Neural cell (in vitro differentiated cells): ENCODE measurements at regions not wholly inside any gene's neighbourhood (a gene's known extent, or its start where the extent isn't known, plus 50 kb on each side); places are given as distances from the start of the nearest gene placed in this dataset.

Experiments
- H2AFZ ChIP-seq: fragments of 200-600, 300-800 bp; sonication (generic), shearing (Covaris generic); 2 replicates; pipeline ENCODE4 v1.6.0; 2014; ENCODE audit warnings: low read depth, mild to moderate bottlenecking, antibody characterized with exemption, low read length, moderate library complexity
- H3F3A ChIP-seq: fragments of 200-600 bp; shearing (Covaris generic); 2 replicates; pipeline ENCODE4 v1.6.1; 2016; ENCODE audit warnings: mild to moderate bottlenecking, moderate library complexity, mixed read lengths, antibody characterized with exemption, low read length; ENCODE audit not compliant: insufficient read depth, poor library complexity, severe bottlenecking
- H3K27ac ChIP-seq: fragments of 200-600, 300-800 bp; sonication (generic), shearing (Covaris generic); 2 replicates; pipeline ENCODE4 v1.5.1; 2014; ENCODE audit warnings: mild to moderate bottlenecking, low read length, moderate library complexity
- H3K27me3 ChIP-seq: fragments of 300-800, 200-600 bp; sonication (generic), shearing (Covaris generic); 2 replicates; pipeline ENCODE4 v1.6.0; 2014; ENCODE audit warnings: mild to moderate bottlenecking, low read depth, low read length, moderate library complexity; ENCODE audit not compliant: insufficient read depth
- H3K36me3 ChIP-seq: fragments of 300-800, 200-600 bp; sonication (generic), shearing (Covaris generic); 2 replicates; pipeline ENCODE4 v1.5.1; 2014; ENCODE audit warnings: mild to moderate bottlenecking, antibody characterized with exemption, low read length, moderate library complexity; ENCODE audit not compliant: insufficient read depth
- H3K4me2 ChIP-seq: fragments of 300-800, 200-600 bp; sonication (generic), shearing (Covaris generic); 2 replicates; pipeline ENCODE4 v1.6.0; 2014; ENCODE audit warnings: mild to moderate bottlenecking, low read length
- H3K4me3 ChIP-seq: fragments of 300-800, 200-600 bp; sonication (generic), shearing (Covaris generic); 2 replicates; pipeline ENCODE4 v1.5.1; 2014; ENCODE audit warnings: mild to moderate bottlenecking, low read length, moderate library complexity
- H3K79me2 ChIP-seq: fragments of 200-600 bp; shearing (Covaris generic); replicated peaks from 2 replicates; pipeline ENCODE4 v1.6.0; 2014; ENCODE audit warnings: mild to moderate bottlenecking, low read length, moderate library complexity; ENCODE audit not compliant: insufficient read depth
- H3K9ac ChIP-seq: fragments of 300-800, 200-600 bp; sonication (generic), shearing (Covaris generic); 2 replicates; pipeline ENCODE4 v1.6.1; 2016; ENCODE audit warnings: mild to moderate bottlenecking, low read length, mixed read lengths
- H3K9me2 ChIP-seq: fragments of 200-600 bp; shearing (Covaris generic); 2 replicates; pipeline ENCODE4 v1.6.1; 2016; ENCODE audit warnings: mild to moderate bottlenecking, low read length, mixed read lengths; ENCODE audit not compliant: insufficient read depth
- H3K9me3 ChIP-seq: fragments of 200-600, 300-800 bp; sonication (generic), shearing (Covaris generic); 2 replicates; pipeline ENCODE4 v1.6.1; 2016; ENCODE audit warnings: mild to moderate bottlenecking, mixed run types, low read length, moderate library complexity, mixed read lengths
- H4K20me1 ChIP-seq: fragments of 200-600 bp; shearing (Covaris generic); 2 replicates; pipeline ENCODE4 v1.6.1; 2016; ENCODE audit warnings: mild to moderate bottlenecking, mixed run types; ENCODE audit not compliant: insufficient read depth
- EP300 ChIP-seq: fragments of 450-650 bp; conservative IDR thresholded peaks from 2 replicates; pipeline ENCODE4 v1.6.1; 2014; ENCODE audit warnings: antibody characterized with exemption, mild to moderate bottlenecking, moderate library complexity; ENCODE audit not compliant: poor library complexity, severe bottlenecking
- EZH2 ChIP-seq: fragments of 200-600, 300-800 bp; shearing (Covaris generic), sonication (generic); IDR thresholded peaks from 2 replicates; pipeline ENCODE4 v1.6.1; 2014; ENCODE audit warnings: antibody characterized with exemption, low read length, borderline replicate concordance, mild to moderate bottlenecking; ENCODE audit not compliant: insufficient read depth, poor library complexity, severe bottlenecking
- MXI1 ChIP-seq: fragments of 450-650 bp; conservative IDR thresholded peaks from 2 replicates; pipeline ENCODE4 v1.6.1; 2014; ENCODE audit warnings: antibody characterized with exemption, mild to moderate bottlenecking; ENCODE audit not compliant: poor library complexity, severe bottlenecking
- POLR2AphosphoS5 ChIP-seq: IDR thresholded peaks from 2 replicates; pipeline ENCODE4 v1.6.1; 2012
- RAD21 ChIP-seq: fragments of 450-650 bp; conservative IDR thresholded peaks from 2 replicates; pipeline ENCODE4 v1.6.1; 2014; ENCODE audit warnings: antibody characterized with exemption, mild to moderate bottlenecking, moderate library complexity
- SMC3 ChIP-seq: fragments of 450-650 bp; conservative IDR thresholded peaks from 2 replicates; pipeline ENCODE4 v1.6.1; 2014; ENCODE audit warnings: antibody characterized with exemption, mild to moderate bottlenecking, moderate library complexity; ENCODE audit not compliant: poor library complexity
- TAF1 ChIP-seq: IDR thresholded peaks from 2 replicates; pipeline ENCODE4 v1.6.1; 2012; ENCODE audit warnings: low read depth
- TF ChIP-seq, protein P1 (sequence below): fragments of 450-650 bp; IDR thresholded peaks from 2 replicates; pipeline ENCODE4 v1.5.1; 2014; ENCODE audit warnings: antibody characterized with exemption, mild to moderate bottlenecking, moderate library complexity; ENCODE audit not compliant: poor library complexity, severe bottlenecking
- TF ChIP-seq, protein P2 (sequence below): IDR thresholded peaks from 2 replicates; pipeline ENCODE4 v1.6.1; 2012; ENCODE audit warnings: borderline replicate concordance

GRCh38 chr6:137707590-137708360 lies 159.3 kb upstream of the TNFAIP3 start:
- TF ChIP-seq SMC3 (peak; percentile 89), POLR2AphosphoS5 (no peak), EP300 (no peak), EZH2 (no peak), RAD21 (peak; percentile 91), MXI1 (no peak), TAF1 (no peak)
- TF ChIP-seq, protein P1, sequence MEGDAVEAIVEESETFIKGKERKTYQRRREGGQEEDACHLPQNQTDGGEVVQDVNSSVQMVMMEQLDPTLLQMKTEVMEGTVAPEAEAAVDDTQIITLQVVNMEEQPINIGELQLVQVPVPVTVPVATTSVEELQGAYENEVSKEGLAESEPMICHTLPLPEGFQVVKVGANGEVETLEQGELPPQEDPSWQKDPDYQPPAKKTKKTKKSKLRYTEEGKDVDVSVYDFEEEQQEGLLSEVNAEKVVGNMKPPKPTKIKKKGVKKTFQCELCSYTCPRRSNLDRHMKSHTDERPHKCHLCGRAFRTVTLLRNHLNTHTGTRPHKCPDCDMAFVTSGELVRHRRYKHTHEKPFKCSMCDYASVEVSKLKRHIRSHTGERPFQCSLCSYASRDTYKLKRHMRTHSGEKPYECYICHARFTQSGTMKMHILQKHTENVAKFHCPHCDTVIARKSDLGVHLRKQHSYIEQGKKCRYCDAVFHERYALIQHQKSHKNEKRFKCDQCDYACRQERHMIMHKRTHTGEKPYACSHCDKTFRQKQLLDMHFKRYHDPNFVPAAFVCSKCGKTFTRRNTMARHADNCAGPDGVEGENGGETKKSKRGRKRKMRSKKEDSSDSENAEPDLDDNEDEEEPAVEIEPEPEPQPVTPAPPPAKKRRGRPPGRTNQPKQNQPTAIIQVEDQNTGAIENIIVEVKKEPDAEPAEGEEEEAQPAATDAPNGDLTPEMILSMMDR = peak; percentile 89
- TF ChIP-seq, protein P2, sequence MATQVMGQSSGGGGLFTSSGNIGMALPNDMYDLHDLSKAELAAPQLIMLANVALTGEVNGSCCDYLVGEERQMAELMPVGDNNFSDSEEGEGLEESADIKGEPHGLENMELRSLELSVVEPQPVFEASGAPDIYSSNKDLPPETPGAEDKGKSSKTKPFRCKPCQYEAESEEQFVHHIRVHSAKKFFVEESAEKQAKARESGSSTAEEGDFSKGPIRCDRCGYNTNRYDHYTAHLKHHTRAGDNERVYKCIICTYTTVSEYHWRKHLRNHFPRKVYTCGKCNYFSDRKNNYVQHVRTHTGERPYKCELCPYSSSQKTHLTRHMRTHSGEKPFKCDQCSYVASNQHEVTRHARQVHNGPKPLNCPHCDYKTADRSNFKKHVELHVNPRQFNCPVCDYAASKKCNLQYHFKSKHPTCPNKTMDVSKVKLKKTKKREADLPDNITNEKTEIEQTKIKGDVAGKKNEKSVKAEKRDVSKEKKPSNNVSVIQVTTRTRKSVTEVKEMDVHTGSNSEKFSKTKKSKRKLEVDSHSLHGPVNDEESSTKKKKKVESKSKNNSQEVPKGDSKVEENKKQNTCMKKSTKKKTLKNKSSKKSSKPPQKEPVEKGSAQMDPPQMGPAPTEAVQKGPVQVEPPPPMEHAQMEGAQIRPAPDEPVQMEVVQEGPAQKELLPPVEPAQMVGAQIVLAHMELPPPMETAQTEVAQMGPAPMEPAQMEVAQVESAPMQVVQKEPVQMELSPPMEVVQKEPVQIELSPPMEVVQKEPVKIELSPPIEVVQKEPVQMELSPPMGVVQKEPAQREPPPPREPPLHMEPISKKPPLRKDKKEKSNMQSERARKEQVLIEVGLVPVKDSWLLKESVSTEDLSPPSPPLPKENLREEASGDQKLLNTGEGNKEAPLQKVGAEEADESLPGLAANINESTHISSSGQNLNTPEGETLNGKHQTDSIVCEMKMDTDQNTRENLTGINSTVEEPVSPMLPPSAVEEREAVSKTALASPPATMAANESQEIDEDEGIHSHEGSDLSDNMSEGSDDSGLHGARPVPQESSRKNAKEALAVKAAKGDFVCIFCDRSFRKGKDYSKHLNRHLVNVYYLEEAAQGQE = no peak
- Histone ChIP-seq H3K27me3 (no peaks in the 10 kb centered on the region), H2AFZ (no peak overlapping the region), H3F3A (no peaks in the 10 kb centered on the region), H3K79me2 (no peaks in the 10 kb centered on the region), H3K4me2 (no peak overlapping the region), H3K9me3 (no peaks in the 10 kb centered on the region), H4K20me1 (no peaks in the 10 kb centered on the region), H3K27ac (no peak overlapping the region), H3K4me3 (no peak overlapping the region), H3K9ac (no peak overlapping the region), H3K9me2 (no peaks in the 10 kb centered on the region), H3K36me3 (no peaks in the 10 kb centered on the region)

DNA sequence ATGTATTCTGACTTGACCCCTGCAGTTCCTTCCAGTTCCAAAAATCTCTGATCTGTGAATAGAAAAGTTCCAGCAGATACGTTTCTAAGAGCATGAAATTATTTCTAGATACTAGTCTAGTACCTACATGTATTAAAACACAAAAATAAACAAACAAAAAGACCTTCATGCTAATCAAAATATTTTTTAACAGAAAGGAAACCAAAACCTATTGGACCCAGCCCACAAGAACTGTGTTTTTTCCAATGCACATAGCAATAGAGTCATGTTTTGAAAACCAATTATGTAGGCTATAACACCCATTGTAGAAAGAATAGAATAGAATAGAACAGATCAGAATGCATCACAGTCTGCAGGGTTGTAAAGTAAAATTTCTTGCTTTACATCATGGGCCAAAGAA lies 158.6 kb upstream of the TNFAIP3 start:
- H3K9me2 ChIP-seq = no peaks in the 10 kb centered on the region
- TF ChIP-seq, protein P2 = no peak
- no peak for TF ChIP-seq RAD21
- no peak for TF ChIP-seq TAF1
- TF ChIP-seq, protein P1 = no peak
- no peak for TF ChIP-seq POLR2AphosphoS5
- TF ChIP-seq SMC3 = no peak
- TF ChIP-seq MXI1 = no peak
- no peak for TF ChIP-seq EP300
- no peak for TF ChIP-seq EZH2

More for the DNA sequence above, 158.6 kb upstream of the TNFAIP3 start:
- no peak overlapping the region for H3K4me2 ChIP-seq
- no peak overlapping the region for H3K27ac ChIP-seq
- no peaks in the 10 kb centered on the region for H3K79me2 ChIP-seq
- no peak overlapping the region for H2AFZ ChIP-seq
- H4K20me1 ChIP-seq = no peaks in the 10 kb centered on the region
- no peaks in the 10 kb centered on the region for H3F3A ChIP-seq
- no peak overlapping the region for H3K9ac ChIP-seq
- no peaks in the 10 kb centered on the region for H3K27me3 ChIP-seq
- no peaks in the 10 kb centered on the region for H3K9me3 ChIP-seq
- H3K36me3 ChIP-seq = no peaks in the 10 kb centered on the region
- H3K4me3 ChIP-seq = no peak overlapping the region
